Astrocyte of the spinal cord (primary cell): ENCODE measurements at regions not wholly inside any gene's neighbourhood (a gene's known extent, or its start where the extent isn't known, plus 50 kb on each side); places are given as distances from the start of the nearest gene placed in this dataset.
A peak's percentile ranks its signal among the peaks of the same experiment; 100 is the strongest.

Experiments used
- DNase-seq: peaks from one replicate; pipeline ENCODE4 v3.0.0; 2011; ENCODE audit warnings: low read depth, low spot score
- H3K4me3 ChIP-seq: 2 replicates; pipeline ENCODE4 v1.5.1; 2011; ENCODE audit warnings: low read depth, mild to moderate bottlenecking, low read length, moderate library complexity
- in situ Hi-C: cut with HindIII; loops from 2 replicates; pipeline ENCODE4 v1.10.0; 2017; ENCODE audit warnings: low sequenced_read_pairs
- TF ChIP-seq, protein P1 (sequence below): IDR thresholded peaks from 2 replicates; pipeline ENCODE4 v1.5.1; 2012; ENCODE audit warnings: low read depth, mild to moderate bottlenecking, low read length, inconsistent platforms

DNA sequence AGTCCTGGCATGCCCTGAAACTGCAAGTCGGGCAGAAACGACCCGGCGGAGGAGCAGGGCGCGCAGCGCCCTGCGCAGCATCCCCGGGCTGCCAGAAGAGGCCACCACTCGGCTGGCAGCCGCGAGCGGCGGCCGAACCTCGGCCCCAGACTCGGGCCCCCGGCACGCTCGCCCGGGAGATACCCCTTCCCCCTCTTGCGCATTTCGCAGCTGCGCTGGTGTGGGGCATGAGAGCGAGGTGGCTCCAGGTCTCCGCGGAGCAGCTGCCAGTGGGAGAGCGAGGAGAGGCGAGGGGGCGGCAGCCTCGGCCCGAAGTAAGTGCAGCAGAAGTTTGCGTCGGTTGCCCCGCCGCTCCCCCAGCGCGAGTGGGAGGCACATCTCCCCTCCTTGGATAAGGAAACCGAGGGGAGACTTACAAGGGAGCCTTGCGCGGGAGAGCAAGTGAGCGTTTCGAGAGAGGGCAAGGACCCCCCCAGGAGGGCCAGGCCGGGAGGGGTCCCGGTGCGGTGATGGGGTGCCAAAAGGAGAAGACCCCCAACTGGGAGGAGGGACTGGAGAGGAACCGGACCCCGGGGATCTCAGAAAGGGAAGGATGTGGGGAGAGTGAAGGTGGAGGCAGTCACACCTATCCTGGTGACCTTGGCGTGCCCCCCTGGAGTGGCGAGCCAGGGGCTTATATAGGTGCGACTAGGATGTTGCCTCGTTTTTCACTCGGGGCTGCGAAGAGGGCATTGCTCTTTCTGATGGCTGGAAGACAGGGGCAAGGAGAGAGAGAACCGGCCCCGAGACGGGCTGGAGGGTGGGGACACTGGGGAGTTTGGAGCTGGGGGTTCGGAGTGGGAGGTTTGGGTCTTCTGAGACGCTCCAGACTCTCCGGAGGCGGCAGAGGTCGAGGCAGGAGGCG, 256.3 kb downstream of the OTUD1 start:
- TF ChIP-seq, protein P1, sequence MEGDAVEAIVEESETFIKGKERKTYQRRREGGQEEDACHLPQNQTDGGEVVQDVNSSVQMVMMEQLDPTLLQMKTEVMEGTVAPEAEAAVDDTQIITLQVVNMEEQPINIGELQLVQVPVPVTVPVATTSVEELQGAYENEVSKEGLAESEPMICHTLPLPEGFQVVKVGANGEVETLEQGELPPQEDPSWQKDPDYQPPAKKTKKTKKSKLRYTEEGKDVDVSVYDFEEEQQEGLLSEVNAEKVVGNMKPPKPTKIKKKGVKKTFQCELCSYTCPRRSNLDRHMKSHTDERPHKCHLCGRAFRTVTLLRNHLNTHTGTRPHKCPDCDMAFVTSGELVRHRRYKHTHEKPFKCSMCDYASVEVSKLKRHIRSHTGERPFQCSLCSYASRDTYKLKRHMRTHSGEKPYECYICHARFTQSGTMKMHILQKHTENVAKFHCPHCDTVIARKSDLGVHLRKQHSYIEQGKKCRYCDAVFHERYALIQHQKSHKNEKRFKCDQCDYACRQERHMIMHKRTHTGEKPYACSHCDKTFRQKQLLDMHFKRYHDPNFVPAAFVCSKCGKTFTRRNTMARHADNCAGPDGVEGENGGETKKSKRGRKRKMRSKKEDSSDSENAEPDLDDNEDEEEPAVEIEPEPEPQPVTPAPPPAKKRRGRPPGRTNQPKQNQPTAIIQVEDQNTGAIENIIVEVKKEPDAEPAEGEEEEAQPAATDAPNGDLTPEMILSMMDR, result no peak
- no peak for DNase-seq
- no peak overlapping the region for H3K4me3 ChIP-seq
- in situ Hi-C loops, result no loop called here

DNA sequence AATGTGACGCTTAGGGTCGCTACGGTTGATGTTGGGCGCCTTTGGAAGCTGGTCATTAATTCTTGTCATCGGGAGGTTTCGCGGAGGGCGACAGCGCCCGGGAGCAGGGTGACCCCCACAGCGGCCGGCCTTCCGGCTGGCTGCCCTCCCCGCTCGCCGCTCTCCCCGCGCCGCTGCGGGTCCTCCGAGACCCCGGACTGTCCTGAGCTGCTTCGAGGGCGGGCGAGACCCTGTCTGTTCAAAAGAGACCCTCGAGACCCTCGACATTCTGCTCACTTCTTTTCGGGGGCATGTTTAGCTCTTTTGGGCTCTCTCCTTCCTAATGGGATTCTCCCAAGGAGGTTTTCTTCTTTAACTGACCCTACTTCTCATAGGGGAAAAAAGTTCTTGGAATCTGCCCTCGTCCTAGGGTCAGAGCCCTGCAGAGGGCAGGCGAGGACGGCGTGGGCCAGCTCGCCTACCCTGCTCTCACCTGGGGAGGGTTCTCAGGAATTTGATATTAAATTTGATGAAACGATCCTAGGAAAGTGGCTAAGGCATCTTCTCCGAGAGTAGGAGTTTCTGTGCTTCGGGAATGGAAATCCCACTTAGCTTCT, 257.0 kb downstream of the OTUD1 start:
- in situ Hi-C loops, result no loop called here
- H3K4me3 ChIP-seq, result no peak overlapping the region

DNA sequence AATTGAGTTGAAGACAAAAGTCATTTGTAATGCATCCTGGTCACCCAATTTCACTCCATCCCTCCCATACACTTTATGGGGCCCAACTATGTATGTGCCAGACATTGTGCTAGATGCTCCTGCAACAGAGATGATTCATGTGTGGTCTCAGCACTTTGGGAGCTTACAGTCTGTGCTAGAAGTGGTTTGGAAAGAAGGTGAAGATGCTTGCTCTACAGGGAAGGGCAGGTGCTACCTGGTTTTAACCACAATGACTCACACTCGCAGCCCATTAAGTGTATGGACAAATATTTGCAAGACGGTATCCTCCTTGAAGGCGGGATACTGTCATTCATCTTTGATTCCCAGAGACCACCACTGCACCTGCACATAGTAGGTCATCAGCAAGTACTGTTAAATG, 257.6 kb downstream of the OTUD1 start:
- H3K4me3 ChIP-seq, result no peak overlapping the region
- no peak for DNase-seq
- TF ChIP-seq, protein P1, result no peak
- in situ Hi-C loops, result no loop called here

More for the DNA sequence above, 257.0 kb downstream of the OTUD1 start:
- TF ChIP-seq, protein P1, result no peak
- DNase-seq, result no peak

DNA sequence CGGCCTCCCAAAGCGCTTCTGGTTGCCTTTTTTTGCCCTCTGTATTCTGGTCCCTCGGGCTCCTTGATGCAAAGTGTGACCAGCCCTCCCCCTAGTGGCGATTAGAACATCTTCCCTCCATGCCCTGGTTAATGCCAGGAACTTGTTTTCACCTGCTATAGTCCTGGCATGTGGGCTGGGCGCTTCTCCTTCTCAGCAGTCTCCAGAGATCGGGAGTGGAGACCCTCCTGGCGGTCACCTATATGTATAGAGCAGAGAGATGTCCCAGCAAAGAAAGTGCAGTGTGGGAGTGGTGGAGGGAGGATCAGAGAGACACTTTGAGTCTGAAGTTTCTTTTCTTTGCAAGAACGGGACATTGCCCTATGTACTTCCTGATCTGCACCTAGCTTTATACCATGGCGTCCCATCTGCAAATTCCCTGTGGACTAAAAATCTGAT, 264.1 kb downstream of the OTUD1 start:
- TF ChIP-seq, protein P1, result peak; percentile 70
- peak; percentile 22 for DNase-seq
- in situ Hi-C loops, result no loop called here
- no peak overlapping the region for H3K4me3 ChIP-seq

DNA sequence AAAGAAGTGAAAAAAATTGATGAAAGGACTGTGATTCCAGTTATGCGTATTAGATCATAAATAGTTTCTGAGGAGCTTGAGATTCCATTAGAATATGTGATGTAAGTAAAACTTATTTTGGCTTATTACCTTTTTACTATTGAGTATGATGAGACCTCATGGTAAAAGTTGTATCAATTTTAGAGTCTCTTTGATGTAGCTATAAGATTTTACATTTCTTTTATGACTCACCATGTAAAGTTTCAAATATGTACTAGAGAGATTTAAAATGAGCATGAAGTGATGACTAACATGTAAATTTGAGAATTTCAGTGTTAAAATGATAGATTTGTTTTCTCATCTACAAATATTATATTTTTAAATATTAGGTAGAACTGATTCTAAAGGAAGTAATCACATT, 276.5 kb downstream of the OTUD1 start:
- in situ Hi-C loops, result no loop called here
- TF ChIP-seq, protein P1, result no peak
- no peak overlapping the region for H3K4me3 ChIP-seq

DNA sequence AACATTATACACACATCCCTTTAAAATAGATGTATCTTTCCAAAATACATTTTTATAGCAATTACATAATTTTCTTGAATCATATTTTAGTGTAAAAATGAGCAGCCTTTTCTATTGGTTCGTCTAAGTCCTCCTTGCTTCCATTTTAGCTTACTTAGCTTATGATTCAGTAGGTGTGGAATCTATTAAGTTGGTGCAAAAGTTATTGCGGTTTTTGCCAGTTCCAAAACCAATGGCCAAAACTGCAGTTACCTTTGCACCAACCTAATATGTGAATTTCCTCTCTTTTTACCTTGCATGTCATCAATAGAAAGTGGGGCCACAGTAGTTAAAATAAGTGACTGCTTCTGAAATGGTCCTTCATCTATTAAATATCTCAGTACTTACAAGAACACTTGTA, 279.0 kb downstream of the OTUD1 start:
- TF ChIP-seq, protein P1, result no peak
- in situ Hi-C loops, result no loop called here
- no peak for DNase-seq
- no peak overlapping the region for H3K4me3 ChIP-seq

More for the DNA sequence above, 276.5 kb downstream of the OTUD1 start:
- no peak for DNase-seq
